ENCODE measurements at regions not wholly inside any gene's neighbourhood (a gene's known extent, or its start where the extent isn't known, plus 50 kb on each side); places are given as distances from the start of the nearest gene placed in this dataset.
"Not testable (repeated sequence)": the region's sequence is repeated elsewhere in the genome, so short reads cannot be mapped to it uniquely, and the experiment has no call there.

- in situ Hi-C loops (cut with MboI; ENCODE audit: low pct_unique_long_range_greater_than_20kb, low sequenced_read_pairs), result no loop called here
- peak; percentile 83 for DNase-seq
These were observed 152.0 kb upstream of the USP9X start for GRCh38 chrX:40933132-40933705.

GRCh38 chrX:40933706-40934425 lies 151.4 kb upstream of the USP9X start:
- peak; percentile 95 for DNase-seq
- in situ Hi-C loops (cut with MboI; ENCODE audit: low pct_unique_long_range_greater_than_20kb, low sequenced_read_pairs), result no loop called here

GRCh38 chrX:40936827-40937226 lies 148.4 kb upstream of the USP9X start:
- in situ Hi-C loops (cut with MboI; ENCODE audit: low pct_unique_long_range_greater_than_20kb, low sequenced_read_pairs), result no loop called here
- no peak for DNase-seq

- in situ Hi-C loops (cut with MboI; ENCODE audit: low pct_unique_long_range_greater_than_20kb, low sequenced_read_pairs), result no loop called here
- DNase-seq, result no peak
These were observed 146.8 kb upstream of the USP9X start for GRCh38 chrX:40938423-40938822.

GRCh38 chrX:40943093-40943641 lies 142.1 kb upstream of the USP9X start:
- DNase-seq, result no peak
- in situ Hi-C loops (cut with MboI; ENCODE audit: low pct_unique_long_range_greater_than_20kb, low sequenced_read_pairs), result no loop called here

GRCh38 chrX:40945361-40945713 lies 139.9 kb upstream of the USP9X start:
- peak; percentile 28 for DNase-seq

GRCh38 chrX:40947276-40947675 lies 138.0 kb upstream of the USP9X start:
- in situ Hi-C loops (cut with MboI; ENCODE audit: low pct_unique_long_range_greater_than_20kb, low sequenced_read_pairs), result no loop called here
- no peak for DNase-seq

More at GRCh38 chrX:40945361-40945713, 139.9 kb upstream of the USP9X start:
- in situ Hi-C loops (cut with MboI; ENCODE audit: low pct_unique_long_range_greater_than_20kb, low sequenced_read_pairs), result no loop called here

GRCh38 chrX:40949071-40949470 lies 136.2 kb upstream of the USP9X start:
- in situ Hi-C loops (cut with MboI; ENCODE audit: low pct_unique_long_range_greater_than_20kb, low sequenced_read_pairs), result no loop called here
- DNase-seq, result no peak

- DNase-seq, result no peak
- in situ Hi-C loops (cut with MboI; ENCODE audit: low pct_unique_long_range_greater_than_20kb, low sequenced_read_pairs), result no loop called here
These were observed 134.7 kb upstream of the USP9X start for GRCh38 chrX:40950546-40950945.

GRCh38 chrX:40951407-40951806 lies 133.8 kb upstream of the USP9X start:
- in situ Hi-C loops (cut with MboI; ENCODE audit: low pct_unique_long_range_greater_than_20kb, low sequenced_read_pairs); DNase-seq: not testable (repeated sequence)

- in situ Hi-C loops (cut with MboI; ENCODE audit: low pct_unique_long_range_greater_than_20kb, low sequenced_read_pairs), result no loop called here
- DNase-seq, result peak; percentile 50
These were observed 132.4 kb upstream of the USP9X start for GRCh38 chrX:40952855-40953254.

- peak; percentile 48 for DNase-seq
- in situ Hi-C loops (cut with MboI; ENCODE audit: low pct_unique_long_range_greater_than_20kb, low sequenced_read_pairs), result no loop called here
These were observed 131.9 kb upstream of the USP9X start for GRCh38 chrX:40953369-40953768.

GRCh38 chrX:40960041-40960440 lies 125.2 kb upstream of the USP9X start:
- in situ Hi-C loops (cut with MboI; ENCODE audit: low pct_unique_long_range_greater_than_20kb, low sequenced_read_pairs), result no loop called here

GRCh38 chrX:40962793-40963407 lies 122.3 kb upstream of the USP9X start:
- no peak for DNase-seq
- in situ Hi-C loops (cut with MboI; ENCODE audit: low pct_unique_long_range_greater_than_20kb, low sequenced_read_pairs), result no loop called here

More at GRCh38 chrX:40960041-40960440, 125.2 kb upstream of the USP9X start:
- DNase-seq, result no peak

- no peak for DNase-seq
- in situ Hi-C loops (cut with MboI; ENCODE audit: low pct_unique_long_range_greater_than_20kb, low sequenced_read_pairs), result no loop called here
These were observed 121.2 kb upstream of the USP9X start for GRCh38 chrX:40964008-40964407.

GRCh38 chrX:40964633-40965586 lies 120.3 kb upstream of the USP9X start:
- in situ Hi-C loops (cut with MboI; ENCODE audit: low pct_unique_long_range_greater_than_20kb, low sequenced_read_pairs), result no loop called here
- no peak for DNase-seq

- no peak for DNase-seq
- in situ Hi-C loops (cut with MboI; ENCODE audit: low pct_unique_long_range_greater_than_20kb, low sequenced_read_pairs), result no loop called here
These were observed 118.9 kb upstream of the USP9X start for GRCh38 chrX:40966213-40966820.

- in situ Hi-C loops (cut with MboI; ENCODE audit: low pct_unique_long_range_greater_than_20kb, low sequenced_read_pairs), result no loop called here
- DNase-seq, result no peak
These were observed 117.1 kb upstream of the USP9X start for GRCh38 chrX:40968180-40968579.

- in situ Hi-C loops (cut with MboI; ENCODE audit: low pct_unique_long_range_greater_than_20kb, low sequenced_read_pairs), result no loop called here
- DNase-seq, result no peak
These were observed 113.5 kb upstream of the USP9X start for GRCh38 chrX:40971736-40972135.
